ENCODE measurements at regions not wholly inside any gene's neighbourhood (a gene's known extent, or its start where the extent isn't known, plus 50 kb on each side); places are given as distances from the start of the nearest gene placed in this dataset.

- Histone ChIP-seq H3K9me3 (ENCODE audit: insufficient read depth, low read depth, low read length) (no peaks in the 10 kb centered on the region), H3K4me3 (ENCODE audit: low read length) (no peak overlapping the region), H3K9ac (ENCODE audit: low read depth, low read length) (no peak overlapping the region), H3K36me3 (ENCODE audit: insufficient read depth, low read length) (no peaks in the 10 kb centered on the region), H3K27me3 (ENCODE audit: insufficient read depth, low read length) (no peaks in the 10 kb centered on the region), H3K4me1 (ENCODE audit: insufficient read depth, low read length) (peaks cover 12% of the 10 kb centered on the region; the same call in 1 of the 2 replicates), H3K27ac (ENCODE audit: low read depth, low read length) (no peak overlapping the region)
- 100% methylated on average over 3 of the region's 3 CpGs for WGBS
These were observed 571.7 kb downstream of the DHX35 start for GRCh38 chr20:39533858-39534257.

- H3K27me3 ChIP-seq (ENCODE audit: insufficient read depth, low read length) = no peaks in the 10 kb centered on the region
- WGBS = 100% methylated on average over 1 of the region's 1 CpG
- H3K4me1 ChIP-seq (ENCODE audit: insufficient read depth, low read length) = peaks cover 9% of the 10 kb centered on the region; the same call in 1 of the 2 replicates
- no peak overlapping the region for H3K27ac ChIP-seq (ENCODE audit: low read depth, low read length)
- H3K4me3 ChIP-seq (ENCODE audit: low read length) = no peak overlapping the region
- no peaks in the 10 kb centered on the region for H3K9me3 ChIP-seq (ENCODE audit: insufficient read depth, low read depth, low read length)
- H3K9ac ChIP-seq (ENCODE audit: low read depth, low read length) = no peak overlapping the region
- H3K36me3 ChIP-seq (ENCODE audit: insufficient read depth, low read length) = no peaks in the 10 kb centered on the region
These were observed 570.1 kb downstream of the DHX35 start for GRCh38 chr20:39532205-39532604.

- no peaks in the 10 kb centered on the region for H3K27me3 ChIP-seq (ENCODE audit: insufficient read depth, low read length)
- no peak overlapping the region for H3K4me3 ChIP-seq (ENCODE audit: low read length)
- H3K9me3 ChIP-seq (ENCODE audit: insufficient read depth, low read depth, low read length) = no peaks in the 10 kb centered on the region
- H3K27ac ChIP-seq (ENCODE audit: low read depth, low read length) = no peak overlapping the region
- H3K9ac ChIP-seq (ENCODE audit: low read depth, low read length) = no peak overlapping the region
- H3K36me3 ChIP-seq (ENCODE audit: insufficient read depth, low read length) = no peaks in the 10 kb centered on the region
- WGBS = 97% methylated on average over 4 of the region's 4 CpGs
- no peaks in the 10 kb centered on the region; the same call in 1 of the 2 replicates for H3K4me1 ChIP-seq (ENCODE audit: insufficient read depth, low read length)
These were observed 566.3 kb downstream of the DHX35 start for GRCh38 chr20:39528436-39528835.

GRCh38 chr20:39524371-39524911, 562.3 kb downstream of the DHX35 start:
- H3K4me3 ChIP-seq (ENCODE audit: low read length) = no peak overlapping the region
- H3K36me3 ChIP-seq (ENCODE audit: insufficient read depth, low read length) = no peaks in the 10 kb centered on the region
- no peaks in the 10 kb centered on the region for H3K27me3 ChIP-seq (ENCODE audit: insufficient read depth, low read length)
- no peaks in the 10 kb centered on the region for H3K9me3 ChIP-seq (ENCODE audit: insufficient read depth, low read depth, low read length)
- no peaks in the 10 kb centered on the region; the same call in 1 of the 2 replicates for H3K4me1 ChIP-seq (ENCODE audit: insufficient read depth, low read length)
- WGBS = 87% methylated on average over 4 of the region's 4 CpGs
- H3K27ac ChIP-seq (ENCODE audit: low read depth, low read length) = no peak overlapping the region
- H3K9ac ChIP-seq (ENCODE audit: low read depth, low read length) = no peak overlapping the region

GRCh38 chr20:39523405-39523804, 561.3 kb downstream of the DHX35 start:
- WGBS = 95% methylated on average over 1 of the region's 1 CpG
- no peak overlapping the region for H3K27ac ChIP-seq (ENCODE audit: low read depth, low read length)
- no peaks in the 10 kb centered on the region for H3K9me3 ChIP-seq (ENCODE audit: insufficient read depth, low read depth, low read length)
- H3K27me3 ChIP-seq (ENCODE audit: insufficient read depth, low read length) = no peaks in the 10 kb centered on the region
- H3K4me1 ChIP-seq (ENCODE audit: insufficient read depth, low read length) = no peaks in the 10 kb centered on the region; the same call in 1 of the 2 replicates
- H3K36me3 ChIP-seq (ENCODE audit: insufficient read depth, low read length) = no peaks in the 10 kb centered on the region
- H3K9ac ChIP-seq (ENCODE audit: low read depth, low read length) = no peak overlapping the region
- no peak overlapping the region for H3K4me3 ChIP-seq (ENCODE audit: low read length)

GRCh38 chr20:39518654-39519053, 556.5 kb downstream of the DHX35 start:
- H3K27me3 ChIP-seq (ENCODE audit: insufficient read depth, low read length) = no peaks in the 10 kb centered on the region
- no peak overlapping the region for H3K4me3 ChIP-seq (ENCODE audit: low read length)
- 79% methylated on average over 5 of the region's 5 CpGs for WGBS

GRCh38 chr20:39516964-39517363, 554.8 kb downstream of the DHX35 start:
- WGBS = 89% methylated on average over 2 of the region's 2 CpGs
- Histone ChIP-seq H3K9me3 (ENCODE audit: insufficient read depth, low read depth, low read length) (no peaks in the 10 kb centered on the region), H3K4me3 (ENCODE audit: low read length) (no peak overlapping the region), H3K27me3 (ENCODE audit: insufficient read depth, low read length) (no peaks in the 10 kb centered on the region), H3K36me3 (ENCODE audit: insufficient read depth, low read length) (no peaks in the 10 kb centered on the region), H3K9ac (ENCODE audit: low read depth, low read length) (no peak overlapping the region), H3K27ac (ENCODE audit: low read depth, low read length) (no peak overlapping the region), H3K4me1 (ENCODE audit: insufficient read depth, low read length) (no peaks in the 10 kb centered on the region)

More at GRCh38 chr20:39518654-39519053, 556.5 kb downstream of the DHX35 start:
- no peak overlapping the region for H3K9ac ChIP-seq (ENCODE audit: low read depth, low read length)
- no peaks in the 10 kb centered on the region for H3K4me1 ChIP-seq (ENCODE audit: insufficient read depth, low read length)
- H3K36me3 ChIP-seq (ENCODE audit: insufficient read depth, low read length) = no peaks in the 10 kb centered on the region
- H3K27ac ChIP-seq (ENCODE audit: low read depth, low read length) = no peak overlapping the region
- no peaks in the 10 kb centered on the region for H3K9me3 ChIP-seq (ENCODE audit: insufficient read depth, low read depth, low read length)

- Histone ChIP-seq H3K27me3 (ENCODE audit: insufficient read depth, low read length) (no peaks in the 10 kb centered on the region), H3K36me3 (ENCODE audit: insufficient read depth, low read length) (no peaks in the 10 kb centered on the region), H3K4me1 (ENCODE audit: insufficient read depth, low read length) (no peaks in the 10 kb centered on the region; the same call in 1 of the 2 replicates), H3K9me3 (ENCODE audit: insufficient read depth, low read depth, low read length) (no peaks in the 10 kb centered on the region), H3K9ac (ENCODE audit: low read depth, low read length) (no peak overlapping the region), H3K27ac (ENCODE audit: low read depth, low read length) (no peak overlapping the region), H3K4me3 (ENCODE audit: low read length) (no peak overlapping the region)
- WGBS = 100% methylated on average over 1 of the region's 1 CpG
These were observed 542.6 kb downstream of the DHX35 start for GRCh38 chr20:39504710-39505094.

- Histone ChIP-seq H3K27me3 (ENCODE audit: insufficient read depth, low read length) (no peaks in the 10 kb centered on the region), H3K9me3 (ENCODE audit: insufficient read depth, low read depth, low read length) (no peaks in the 10 kb centered on the region), H3K36me3 (ENCODE audit: insufficient read depth, low read length) (no peaks in the 10 kb centered on the region), H3K27ac (ENCODE audit: low read depth, low read length) (no peak overlapping the region), H3K4me1 (ENCODE audit: insufficient read depth, low read length) (no peaks in the 10 kb centered on the region; the same call in 1 of the 2 replicates), H3K9ac (ENCODE audit: low read depth, low read length) (no peak overlapping the region), H3K4me3 (ENCODE audit: low read length) (no peak overlapping the region)
- 92% methylated on average over 4 of the region's 4 CpGs for WGBS
These were observed 542.0 kb downstream of the DHX35 start for GRCh38 chr20:39503902-39504709.

GRCh38 chr20:39492223-39492797, 530.2 kb downstream of the DHX35 start:
- no peaks in the 10 kb centered on the region for H3K36me3 ChIP-seq (ENCODE audit: insufficient read depth, low read length)
- H3K9me3 ChIP-seq (ENCODE audit: insufficient read depth, low read depth, low read length) = no peaks in the 10 kb centered on the region
- H3K4me3 ChIP-seq (ENCODE audit: low read length) = no peak overlapping the region
- no peak overlapping the region for H3K9ac ChIP-seq (ENCODE audit: low read depth, low read length)
- 93% methylated on average over 6 of the region's 6 CpGs for WGBS
- H3K27me3 ChIP-seq (ENCODE audit: insufficient read depth, low read length) = no peaks in the 10 kb centered on the region
- no peaks in the 10 kb centered on the region for H3K4me1 ChIP-seq (ENCODE audit: insufficient read depth, low read length)
- no peak overlapping the region for H3K27ac ChIP-seq (ENCODE audit: low read depth, low read length)

- no peak overlapping the region for H3K9ac ChIP-seq (ENCODE audit: low read depth, low read length)
- H3K4me3 ChIP-seq (ENCODE audit: low read length) = no peak overlapping the region
- no peak overlapping the region for H3K27ac ChIP-seq (ENCODE audit: low read depth, low read length)
- H3K9me3 ChIP-seq (ENCODE audit: insufficient read depth, low read depth, low read length) = no peaks in the 10 kb centered on the region
- 94% methylated on average over 1 of the region's 1 CpG for WGBS
- no peaks in the 10 kb centered on the region for H3K36me3 ChIP-seq (ENCODE audit: insufficient read depth, low read length)
- no peaks in the 10 kb centered on the region for H3K4me1 ChIP-seq (ENCODE audit: insufficient read depth, low read length)
- H3K27me3 ChIP-seq (ENCODE audit: insufficient read depth, low read length) = no peaks in the 10 kb centered on the region
These were observed 529.6 kb downstream of the DHX35 start for GRCh38 chr20:39491711-39492110.
